H1 (cell line): ENCODE measurements at regions not wholly inside any gene's neighbourhood (a gene's known extent, or its start where the extent isn't known, plus 50 kb on each side); places are given as distances from the start of the nearest gene placed in this dataset.

ENCODE experiments used
- CTCF ChIA-PET: fragments of 300-600 bp; sonication (Branson Sonifier 250); formaldehyde crosslinking; loops from one replicate; lab custom pipeline; 2021; ENCODE audit not compliant: partially characterized antibody; lab: Charles Lee
- POLR2A ChIA-PET: fragments of 300-600 bp; sonication (Branson Sonifier 250); formaldehyde crosslinking; loops from one replicate; lab custom pipeline; 2021; ENCODE audit warnings: inconsistent platforms; ENCODE audit not compliant: partially characterized antibody; lab: Charles Lee
- DNase-seq, 2 experiments: peaks; one replicate each; pipeline versions ENCODE4 v3.0.0 to v3.0.0-alpha.2; 2010 to 2022; ENCODE audit warnings: low spot score in 2 of 2, low read depth in 1 of 2, mixed read lengths in 1 of 2
- FAIRE-seq: peaks from 2 replicates; lab custom pipeline; 2011; peaks lifted over from hg19 to GRCh38; lab: Jason Lieb, UNC
- H2AFZ ChIP-seq: 2 replicates; pipeline ENCODE4 v1.8.1; 2012; ENCODE audit warnings: low read length, inconsistent platforms
- H2AK5ac ChIP-seq: 2 replicates; pipeline ENCODE4 v1.6.1; 2013; ENCODE audit warnings: low read depth, low read length
- H2BK120ac ChIP-seq: replicated peaks from 2 replicates; pipeline ENCODE3; 2013; ENCODE audit warnings: low read depth, low read length, inconsistent platforms
- H2BK12ac ChIP-seq: 2 replicates; pipeline ENCODE4 v1.6.1; 2013; ENCODE audit warnings: low read depth, low read length
- H2BK15ac ChIP-seq: 2 replicates; pipeline ENCODE4 v1.6.1; 2013; ENCODE audit warnings: low read length
- H2BK20ac ChIP-seq: 2 replicates; pipeline ENCODE4 v1.6.1; 2013; ENCODE audit warnings: low read length
- H2BK5ac ChIP-seq: 2 replicates; pipeline ENCODE4 v1.6.1; 2013; ENCODE audit warnings: low read depth, low read length
- H3K14ac ChIP-seq: 2 replicates; pipeline ENCODE4 v1.6.1; 2013; ENCODE audit warnings: inconsistent platforms; ENCODE audit not compliant: insufficient read length
- H3K18ac ChIP-seq: 2 replicates; pipeline ENCODE4 v1.6.1; 2013; ENCODE audit warnings: low read length; ENCODE audit errors: extremely low read depth
- H3K23ac ChIP-seq: 2 replicates; pipeline ENCODE4 v1.6.1; 2013; ENCODE audit warnings: inconsistent platforms; ENCODE audit not compliant: insufficient read length
- H3K23me2 ChIP-seq: 2 replicates; pipeline ENCODE4 v1.6.1; 2013; ENCODE audit warnings: low read depth, low read length
- H3K27ac ChIP-seq: 2 replicates; pipeline ENCODE4 v1.6.1; 2011; ENCODE audit warnings: low read depth, low read length, inconsistent platforms
- H3K27me3 ChIP-seq, 4 experiments: replicated peaks in 1 of 4; 1 replicate in 1 of 4; 2 replicates in 3 of 4; pipeline versions ENCODE4 v1.6.1 to v1.8.1; 2011 to 2013; ENCODE audit warnings: low read length in 3 of 4, mild to moderate bottlenecking in 3 of 4, inconsistent platforms in 2 of 4, mixed read lengths in 2 of 4, moderate library complexity in 1 of 4; ENCODE audit not compliant: control insufficient read depth in 3 of 4, insufficient read depth in 3 of 4; ENCODE audit errors: extremely low read depth in 1 of 4
- H3K36me3 ChIP-seq, 4 experiments: 2 replicates each; pipeline versions ENCODE4 v1.6.1 to v1.8.1; 2011 to 2013; ENCODE audit warnings: mild to moderate bottlenecking in 4 of 4, low read length in 3 of 4, moderate library complexity in 2 of 4, control low read depth in 1 of 4, inconsistent platforms in 1 of 4; ENCODE audit not compliant: insufficient read depth in 4 of 4, control insufficient read depth in 2 of 4
- H3K4ac ChIP-seq: replicated peaks from 2 replicates; pipeline ENCODE3; 2013; ENCODE audit warnings: low read length, low read depth, mixed read lengths, inconsistent platforms; ENCODE audit not compliant: insufficient read length
- H3K4me1 ChIP-seq, 4 experiments: replicated peaks in 1 of 4; 1 replicate in 1 of 4; 2 replicates in 3 of 4; pipeline versions ENCODE4 v1.6.1 to v1.8.1; 2011 to 2013; ENCODE audit warnings: low read length in 3 of 4, inconsistent platforms in 2 of 4, mixed read lengths in 1 of 4; ENCODE audit not compliant: insufficient read depth in 4 of 4, control insufficient read depth in 3 of 4
- H3K4me2 ChIP-seq, 2 experiments: 2 replicates each; pipeline versions ENCODE4 v1.6.1 to v1.8.1; 2011 to 2013; ENCODE audit warnings: low read depth in 2 of 2, low read length in 2 of 2, control low read depth in 1 of 2, inconsistent platforms in 1 of 2, mild to moderate bottlenecking in 1 of 2; ENCODE audit not compliant: insufficient read depth in 1 of 2
- H3K4me3 ChIP-seq, 4 experiments: fragments of 200-600, 300-600 bp in 1 of 4; sonication (generic), shearing (Covaris generic), sonication (Bioruptor Twin) in 1 of 4; 2 replicates each; pipeline versions ENCODE4 v1.5.1 to v1.8.1; 2011 to 2016; ENCODE audit warnings: low read length in 4 of 4, low read depth in 3 of 4, control low read depth in 2 of 4, inconsistent platforms in 2 of 4, mild to moderate bottlenecking in 2 of 4, mixed read lengths in 1 of 4, moderate library complexity in 1 of 4; ENCODE audit not compliant: insufficient read depth in 2 of 4; ENCODE audit errors: extremely low read depth in 1 of 4
- H3K56ac ChIP-seq: replicated peaks from 2 replicates; pipeline ENCODE3; 2013; ENCODE audit warnings: low read depth, mild to moderate bottlenecking, mixed read lengths, low read length, inconsistent platforms; ENCODE audit not compliant: insufficient read length
- H3K79me1 ChIP-seq: 2 replicates; pipeline ENCODE4 v1.6.1; 2013; ENCODE audit warnings: low read depth, low read length, control low read depth
- H3K79me2 ChIP-seq, 2 experiments: 2 replicates each; pipeline versions ENCODE4 v1.6.1 to v1.8.1; 2012 to 2013; ENCODE audit warnings: low read length in 2 of 2, mild to moderate bottlenecking in 2 of 2, inconsistent platforms in 1 of 2; ENCODE audit not compliant: insufficient read depth in 2 of 2, control insufficient read depth in 1 of 2
- H3K9ac ChIP-seq, 4 experiments: replicated peaks in 1 of 4; 1 replicate in 1 of 4; 2 replicates in 3 of 4; pipeline versions ENCODE4 v1.6.1 to v1.8.1; 2011 to 2013; ENCODE audit warnings: low read depth in 3 of 4, low read length in 3 of 4, control low read depth in 2 of 4, mild to moderate bottlenecking in 2 of 4, moderate library complexity in 2 of 4, inconsistent platforms in 1 of 4; ENCODE audit errors: extremely low read depth in 1 of 4
- H3K9me3 ChIP-seq, 2 experiments: 2 replicates each; pipeline versions ENCODE4 v1.6.1 to v1.8.1; 2012 to 2013; ENCODE audit warnings: mild to moderate bottlenecking in 2 of 2, moderate library complexity in 2 of 2, control low read depth in 1 of 2, inconsistent platforms in 1 of 2, low read depth in 1 of 2, low read length in 1 of 2, mixed read lengths in 1 of 2; ENCODE audit not compliant: insufficient read depth in 2 of 2
- H4K20me1 ChIP-seq, 2 experiments: replicated peaks in 1 of 2; 2 replicates each; pipeline versions ENCODE3 to v1.8.1; 2011 to 2013; ENCODE audit warnings: inconsistent platforms in 2 of 2, low read length in 2 of 2, mild to moderate bottlenecking in 1 of 2; ENCODE audit not compliant: insufficient read depth in 2 of 2, control insufficient read depth in 1 of 2
- H4K5ac ChIP-seq: 2 replicates; pipeline ENCODE4 v1.6.1; 2013; ENCODE audit warnings: low read length, low read depth, mixed read lengths, inconsistent platforms; ENCODE audit not compliant: insufficient read length
- H4K8ac ChIP-seq: 2 replicates; pipeline ENCODE4 v1.8.0; 2013; ENCODE audit warnings: mild to moderate bottlenecking, moderate library complexity, low read length, inconsistent platforms; ENCODE audit not compliant: insufficient read depth; ENCODE audit errors: extremely low read depth
- H4K91ac ChIP-seq: replicated peaks from 2 replicates; pipeline ENCODE3; 2013; ENCODE audit warnings: low read length, mixed read lengths, inconsistent platforms; ENCODE audit not compliant: insufficient read length
- ATF3 ChIP-seq: IDR thresholded peaks from 2 replicates; pipeline ENCODE4 v1.6.1; 2011; ENCODE audit warnings: low read depth, mild to moderate bottlenecking, low read length; ENCODE audit not compliant: insufficient read depth
- BACH1 ChIP-seq: IDR thresholded peaks from 2 replicates; pipeline ENCODE4 v1.6.1; 2012; ENCODE audit warnings: low read length, improper control_type of control experiment
- BCL11A ChIP-seq, 2 experiments: IDR thresholded peaks; one replicate each; pipeline ENCODE4 v1.6.1; 2011; ENCODE audit warnings: low read depth in 2 of 2, low read length in 2 of 2, mild to moderate bottlenecking in 2 of 2
- CHD1 ChIP-seq: IDR thresholded peaks from 2 replicates; pipeline ENCODE4 v1.6.1; 2012; ENCODE audit warnings: low read depth, low read length, improper control_type of control experiment
- CHD2 ChIP-seq: IDR thresholded peaks from 2 replicates; pipeline ENCODE4 v1.6.1; 2012; ENCODE audit warnings: low read length, improper control_type of control experiment
- EZH2 ChIP-seq: fragments of 200-600 bp; sonication (generic); IDR thresholded peaks from 2 replicates; pipeline ENCODE4 v1.7.1; 2012; ENCODE audit warnings: low read depth, mild to moderate bottlenecking, moderate library complexity, low read length, inconsistent platforms; ENCODE audit not compliant: severe bottlenecking
- GABPA ChIP-seq: IDR thresholded peaks from 2 replicates; pipeline ENCODE4 v1.6.1; 2011; ENCODE audit warnings: mild to moderate bottlenecking, low read length, moderate library complexity, borderline replicate concordance; ENCODE audit not compliant: insufficient read depth
- GTF2F1 ChIP-seq: IDR thresholded peaks from 2 replicates; pipeline ENCODE4 v1.6.1; 2012; ENCODE audit warnings: low read depth, low read length, improper control_type of control experiment, borderline replicate concordance
- HDAC6 ChIP-seq: IDR thresholded peaks from one replicate; pipeline ENCODE4 v1.7.1; 2012; ENCODE audit warnings: low read depth, mild to moderate bottlenecking, inconsistent platforms, low read length, moderate library complexity
- KDM1A ChIP-seq: fragments of 200-600, 300-600 bp; sonication (generic); IDR thresholded peaks from 2 replicates; pipeline ENCODE4 v1.7.1; 2016; ENCODE audit warnings: mild to moderate bottlenecking, low read length, borderline replicate concordance
- MAFK ChIP-seq: IDR thresholded peaks from 2 replicates; pipeline ENCODE4 v1.6.1; 2012; ENCODE audit warnings: low read depth, mild to moderate bottlenecking, improper control_type of control experiment, low read length
- PHF8 ChIP-seq: fragments of 200-600 bp; sonication (generic); conservative IDR thresholded peaks from 2 replicates; pipeline ENCODE4 v1.7.1; 2012; ENCODE audit warnings: low read depth, mild to moderate bottlenecking, inconsistent platforms, low read length, moderate library complexity
- RNF2 ChIP-seq: fragments of 200-900, 300-1000 bp; sonication (generic); IDR thresholded peaks from 2 replicates; pipeline ENCODE4 v1.7.1; 2016; ENCODE audit warnings: borderline replicate concordance, low read depth, mild to moderate bottlenecking, antibody characterized with exemption, low read length; ENCODE audit not compliant: poor library complexity, severe bottlenecking; ENCODE audit errors: missing control alignments
- SIX5 ChIP-seq: IDR thresholded peaks from 2 replicates; pipeline ENCODE4 v1.6.1; 2011; ENCODE audit warnings: mild to moderate bottlenecking, low read depth, low read length
- SUZ12 ChIP-seq: fragments of 200-600 bp; sonication (generic); IDR thresholded peaks from 2 replicates; pipeline ENCODE4 v1.6.1; 2012; ENCODE audit warnings: mild to moderate bottlenecking, inconsistent platforms, low read length, moderate library complexity, mixed read lengths
- WGBS, 2 experiments: shearing (Covaris generic) in 1 of 2; methylation state at CpG; one replicate each; pipeline versions ENCODE4 v1.1.6 to v1.1.7; 2013 to 2015; ENCODE audit warnings: low lambda C conversion rate in 2 of 2, mixed read lengths in 2 of 2, inconsistent platforms in 1 of 2, low coverage in 1 of 2, missing lambda C conversion rate in 1 of 2; ENCODE audit not compliant: insufficient replicate concordance in 2 of 2, insufficient coverage in 1 of 2, insufficient read length in 1 of 2; ENCODE audit errors: extremely low coverage in 1 of 2, missing lambda C conversion rate in 1 of 2; 5-methylcytosine and 5-hydroxymethylcytosine counted together

DNA sequence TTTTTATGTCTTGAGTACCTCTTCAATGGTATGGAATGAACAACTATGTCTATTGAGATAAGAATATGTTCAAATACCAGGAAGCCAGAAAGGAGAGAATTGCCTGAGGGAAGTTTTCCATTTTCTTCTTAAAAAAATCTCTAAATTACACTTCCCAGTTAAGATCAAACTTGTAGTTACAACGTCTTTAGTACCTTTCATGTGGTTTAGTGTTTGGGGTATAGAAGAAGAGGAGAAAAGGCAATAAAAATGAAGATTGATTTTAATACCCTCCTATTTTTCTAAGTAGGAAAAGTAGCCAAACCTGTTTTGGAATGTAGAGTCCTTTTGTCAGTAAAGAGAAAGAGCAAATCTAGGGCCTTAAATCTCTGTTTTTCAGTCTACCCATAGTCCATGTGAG lies 470.0 kb upstream of the SEMA3A start:
- Histone ChIP-seq H3K23me2 (no peaks in the 10 kb centered on the region; the same call in 1 of the 2 replicates), H3K23ac (no peak overlapping the region), H3K4me3 (no peak overlapping the region), H3K9ac (no peak overlapping the region), H3K27me3 (no peaks in the 10 kb centered on the region), H3K18ac (no peak overlapping the region), H4K8ac (no peak overlapping the region), H2BK120ac (no peak overlapping the region), H3K56ac (no peak overlapping the region), H2BK12ac (no peak overlapping the region), H3K79me1 (no peaks in the 10 kb centered on the region), H2BK20ac (no peak overlapping the region), H3K4ac (no peak overlapping the region), H2BK15ac (no peak overlapping the region), H4K5ac (no peak overlapping the region), H3K27ac (no peak overlapping the region), H4K91ac (no peak overlapping the region), H2AFZ (no peak overlapping the region), H3K36me3 (no peaks in the 10 kb centered on the region), H3K14ac (no peak overlapping the region), H3K9me3 (no peaks in the 10 kb centered on the region), H4K20me1 (no peaks in the 10 kb centered on the region), H3K4me1 (no peaks in the 10 kb centered on the region; a peak in 1 of 7 replicates), H3K79me2 (no peaks in the 10 kb centered on the region), H2BK5ac (no peak overlapping the region), H2AK5ac (no peak overlapping the region), H3K4me2 (no peak overlapping the region)
- POLR2A ChIA-PET: no interaction called here
- DNase-seq (no peak), FAIRE-seq (no peak)
- 76% methylated on average over 1 of the region's 1 CpG; no CpG with 5 or more reads in 1 of the 2 experiments for WGBS, 2 experiments
- CTCF ChIA-PET: no interaction called here
- no peak for TF ChIP-seq GTF2F1
- no peak for TF ChIP-seq SUZ12
- TF ChIP-seq MAFK: no peak
- TF ChIP-seq BACH1: no peak
- no peak for TF ChIP-seq HDAC6
- TF ChIP-seq CHD1: no peak
- TF ChIP-seq SIX5: no peak
- TF ChIP-seq PHF8: no peak
- no peak for TF ChIP-seq EZH2
- no peak for TF ChIP-seq GABPA
- TF ChIP-seq CHD2: no peak
- no peak for TF ChIP-seq BCL11A (IDR thresholded peaks at IDR 0.05; ENCODE audit: low read depth in 2 of 2, low read length in 2 of 2)
- no peak for TF ChIP-seq ATF3
- no peak for TF ChIP-seq RNF2
- TF ChIP-seq KDM1A: no peak
